HFF-Myc (cell line): ENCODE measurements at regions not wholly inside any gene's neighbourhood (a gene's known extent, or its start where the extent isn't known, plus 50 kb on each side); places are given as distances from the start of the nearest gene placed in this dataset.
"Not testable (repeated sequence)": the region's sequence is repeated elsewhere in the genome, so short reads cannot be mapped to it uniquely, and the experiment has no call there.

Source experiments
- DNase-seq: peaks from one replicate; pipeline ENCODE4 v3.0.0-alpha.2; 2011; ENCODE audit warnings: low read depth; ENCODE audit errors: extremely low read depth
- H3K4me3 ChIP-seq: replicated peaks from 2 replicates; pipeline ENCODE4 v1.5.1; 2011; ENCODE audit warnings: low read depth, mild to moderate bottlenecking, control low read depth, low read length
- TF ChIP-seq, protein P1 (sequence below): IDR thresholded peaks from 2 replicates; pipeline ENCODE4 v1.5.1; 2012; ENCODE audit warnings: mild to moderate bottlenecking, low read depth, low read length, control low read depth; ENCODE audit errors: missing control alignments

- TF ChIP-seq, protein P1, sequence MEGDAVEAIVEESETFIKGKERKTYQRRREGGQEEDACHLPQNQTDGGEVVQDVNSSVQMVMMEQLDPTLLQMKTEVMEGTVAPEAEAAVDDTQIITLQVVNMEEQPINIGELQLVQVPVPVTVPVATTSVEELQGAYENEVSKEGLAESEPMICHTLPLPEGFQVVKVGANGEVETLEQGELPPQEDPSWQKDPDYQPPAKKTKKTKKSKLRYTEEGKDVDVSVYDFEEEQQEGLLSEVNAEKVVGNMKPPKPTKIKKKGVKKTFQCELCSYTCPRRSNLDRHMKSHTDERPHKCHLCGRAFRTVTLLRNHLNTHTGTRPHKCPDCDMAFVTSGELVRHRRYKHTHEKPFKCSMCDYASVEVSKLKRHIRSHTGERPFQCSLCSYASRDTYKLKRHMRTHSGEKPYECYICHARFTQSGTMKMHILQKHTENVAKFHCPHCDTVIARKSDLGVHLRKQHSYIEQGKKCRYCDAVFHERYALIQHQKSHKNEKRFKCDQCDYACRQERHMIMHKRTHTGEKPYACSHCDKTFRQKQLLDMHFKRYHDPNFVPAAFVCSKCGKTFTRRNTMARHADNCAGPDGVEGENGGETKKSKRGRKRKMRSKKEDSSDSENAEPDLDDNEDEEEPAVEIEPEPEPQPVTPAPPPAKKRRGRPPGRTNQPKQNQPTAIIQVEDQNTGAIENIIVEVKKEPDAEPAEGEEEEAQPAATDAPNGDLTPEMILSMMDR: no peak
- no peak for DNase-seq
- H3K4me3 ChIP-seq: no peak overlapping the region
Measured at GRCh38 chr5:67900514-67900913, 315.0 kb upstream of the PIK3R1 start.

- TF ChIP-seq, protein P1: no peak
- no peak for DNase-seq
- H3K4me3 ChIP-seq: no peak overlapping the region
Measured at GRCh38 chr5:67897980-67898379, 317.6 kb upstream of the PIK3R1 start.

- DNase-seq: no peak
- TF ChIP-seq, protein P1: no peak
- H3K4me3 ChIP-seq: no peak overlapping the region
Measured at GRCh38 chr5:67897431-67897830, 318.1 kb upstream of the PIK3R1 start.

DNA sequence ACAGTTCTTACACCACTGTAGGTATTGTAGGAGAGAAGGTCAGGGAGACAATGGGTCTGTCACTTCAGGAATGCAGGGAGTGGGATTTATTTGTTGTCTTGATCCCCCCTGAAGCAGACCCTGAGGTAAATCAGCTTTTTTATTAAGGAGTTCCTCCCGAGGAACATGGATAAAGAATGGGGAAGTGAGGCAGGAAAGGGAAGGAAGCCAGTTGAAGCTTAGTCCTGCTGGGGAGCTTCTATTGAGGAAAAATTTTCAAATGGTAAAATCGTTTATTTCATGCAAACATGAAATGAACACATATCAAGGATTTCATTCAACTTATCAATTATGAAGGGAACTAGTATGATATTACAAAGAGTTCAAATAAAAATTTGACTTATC, 318.6 kb upstream of the PIK3R1 start:
- no peak overlapping the region for H3K4me3 ChIP-seq
- DNase-seq: no peak
- TF ChIP-seq, protein P1: no peak

- TF ChIP-seq, protein P1: no peak
- no peak overlapping the region for H3K4me3 ChIP-seq
- DNase-seq: no peak
Measured at GRCh38 chr5:67896311-67896929, 319.1 kb upstream of the PIK3R1 start.

- not testable (repeated sequence) for H3K4me3 ChIP-seq, DNase-seq
Measured at GRCh38 chr5:67889870-67890269, 325.7 kb upstream of the PIK3R1 start.

DNA sequence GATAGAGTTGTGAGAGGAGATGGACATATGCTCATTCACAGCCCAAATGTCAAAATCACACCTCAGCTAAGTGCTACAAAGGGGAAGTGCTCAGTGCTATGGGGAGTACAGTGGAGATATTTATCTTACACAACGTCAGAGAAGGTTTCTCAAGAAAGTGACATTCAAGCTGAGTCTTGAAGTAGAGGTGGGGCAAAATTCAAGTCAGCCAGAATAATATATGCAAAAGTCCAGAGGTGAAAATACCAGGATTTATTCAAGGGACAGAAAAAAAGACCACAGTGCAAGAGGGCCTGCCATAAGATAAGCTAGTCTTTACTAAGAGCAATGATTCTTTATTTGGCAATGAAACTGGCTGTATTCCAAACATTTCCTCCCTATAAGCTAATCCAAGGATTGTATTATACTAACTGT, 327.8 kb upstream of the PIK3R1 start:
- TF ChIP-seq, protein P1: no peak
- H3K4me3 ChIP-seq: no peak overlapping the region
- DNase-seq: no peak
